B cell (primary cell): ENCODE measurements at regions not wholly inside any gene's neighbourhood (a gene's known extent, or its start where the extent isn't known, plus 50 kb on each side); places are given as distances from the start of the nearest gene placed in this dataset.

Experiments
- ATAC-seq: fragments of 200-7000 bp; cut with Tn5 transposase; one replicate; pipeline ENCODE4 v1.10.0; 2021; ENCODE audit warnings: low read depth, mild to moderate bottlenecking, moderate number of reproducible peaks, moderate library complexity
- CTCF ChIA-PET: fragments of 350-600 bp; sonication (Branson Sonifier 250); formaldehyde crosslinking; loops from one replicate; lab custom pipeline; 2021; ENCODE audit warnings: antibody characterized with exemption, inconsistent platforms; lab: Charles Lee
- POLR2A ChIA-PET: fragments of 350-600 bp; sonication (Branson Sonifier 250); formaldehyde crosslinking; loops from one replicate; lab custom pipeline; 2021; ENCODE audit warnings: antibody characterized with exemption; lab: Charles Lee
- DNase-seq: peaks from one replicate; pipeline ENCODE4 v3.0.0; 2013
- H2AFZ ChIP-seq: 2 replicates; pipeline ENCODE4 v1.6.1; 2012; ENCODE audit warnings: mild to moderate bottlenecking, low read depth, low read length; ENCODE audit not compliant: insufficient read depth, poor library complexity, severe bottlenecking
- H3K27ac ChIP-seq, 2 donors: 1 replicate in 1 of 2; 2 replicates in 1 of 2; pipeline ENCODE4 v1.5.1; 2012 to 2013; ENCODE audit warnings: low read length in 2 of 2, mild to moderate bottlenecking in 2 of 2, moderate library complexity in 1 of 2
- H3K27me3 ChIP-seq, 4 experiments: fragments of 200-600 bp in 1 of 4; sonication (generic) in 1 of 4; replicated peaks in 1 of 4; 1 replicate in 2 of 4; 2 replicates in 2 of 4; pipeline versions ENCODE4 v1.6.1 to v1.7.0; 2013 to 2016; ENCODE audit warnings: low read length in 3 of 4, mild to moderate bottlenecking in 2 of 4, mixed read lengths in 1 of 4, moderate library complexity in 1 of 4; ENCODE audit not compliant: insufficient read depth in 4 of 4, control insufficient read depth in 3 of 4; ENCODE audit errors: control extremely low read depth in 1 of 4
- H3K36me3 ChIP-seq, 2 experiments: replicated peaks in 1 of 2; 1 replicate in 1 of 2; 2 replicates in 1 of 2; pipeline versions ENCODE4 v1.6.1 to v1.7.1; 2013; ENCODE audit warnings: low read length in 1 of 2; ENCODE audit not compliant: insufficient read depth in 2 of 2, control insufficient read depth in 1 of 2; ENCODE audit errors: control extremely low read depth in 1 of 2, extremely low read depth in 1 of 2
- H3K4me1 ChIP-seq, 2 donors: fragments of 200-600 bp in 1 of 2; sonication (generic) in 1 of 2; 1 replicate in 1 of 2; 2 replicates in 1 of 2; pipeline versions ENCODE4 v1.5.1 to v1.6.1; 2013 to 2017; ENCODE audit warnings: low read length in 2 of 2; ENCODE audit not compliant: control insufficient read depth in 2 of 2, insufficient read depth in 2 of 2
- H3K4me2 ChIP-seq: replicated peaks from 2 replicates; pipeline ENCODE3; 2012; ENCODE audit warnings: mild to moderate bottlenecking, low read depth, low read length; ENCODE audit not compliant: poor library complexity, severe bottlenecking
- H3K4me3 ChIP-seq, 5 experiments: fragments of 200-600 bp in 1 of 5; sonication (generic) in 1 of 5; 1 replicate in 3 of 5; 2 replicates in 2 of 5; pipeline versions ENCODE4 v1.5.1 to v1.7.0; 2011 to 2016; ENCODE audit warnings: low read length in 4 of 5, mild to moderate bottlenecking in 4 of 5, low read depth in 2 of 5, control low read depth in 1 of 5, moderate library complexity in 1 of 5; ENCODE audit not compliant: insufficient read depth in 1 of 5; ENCODE audit errors: control extremely low read depth in 1 of 5, extremely low read depth in 1 of 5
- H3K79me2 ChIP-seq: fragments of 200-600 bp; sonication (generic); one replicate; pipeline ENCODE4 v1.6.0; 2016; ENCODE audit warnings: low read length; ENCODE audit not compliant: control insufficient read depth, insufficient read depth
- H3K9ac ChIP-seq: fragments of 200-600 bp; sonication (generic); 2 replicates; pipeline ENCODE4 v1.6.1; 2017; ENCODE audit warnings: mild to moderate bottlenecking, low read length, moderate library complexity
- H3K9me3 ChIP-seq, 3 donors: one replicate each; pipeline versions ENCODE4 v1.6.1 to v1.7.1; 2013; ENCODE audit warnings: low read length in 2 of 3; ENCODE audit not compliant: control insufficient read depth in 2 of 3, insufficient read depth in 1 of 3; ENCODE audit errors: control extremely low read depth in 1 of 3
- H4K20me1 ChIP-seq: 2 replicates; pipeline ENCODE4 v1.6.0; 2012; ENCODE audit warnings: mild to moderate bottlenecking, low read length; ENCODE audit not compliant: insufficient read depth, control insufficient read depth, poor library complexity, severe bottlenecking
- H3K27ac Mint-ChIP-seq: one replicate; pipeline ENCODE4 v1.8.0; 2021; ENCODE audit warnings: mixed read lengths
- H3K27me3 Mint-ChIP-seq: one replicate; pipeline ENCODE4 v1.8.0; 2021; ENCODE audit warnings: mixed read lengths
- H3K4me1 Mint-ChIP-seq: one replicate; pipeline ENCODE4 v1.8.0; 2021; ENCODE audit warnings: mixed read lengths
- H3K4me3 Mint-ChIP-seq: one replicate; pipeline ENCODE4 v1.8.0; 2021; ENCODE audit warnings: mixed read lengths
- H3K9me3 Mint-ChIP-seq: one replicate; pipeline ENCODE4 v1.8.0; 2022; ENCODE audit warnings: mixed read lengths; ENCODE audit not compliant: insufficient read depth
- EZH2 ChIP-seq: IDR thresholded peaks from 2 replicates; pipeline ENCODE4 v1.6.1; 2012; ENCODE audit warnings: borderline replicate concordance, low read depth, mild to moderate bottlenecking, moderate library complexity, low read length; ENCODE audit not compliant: insufficient read depth, poor library complexity, severe bottlenecking
- WGBS: methylation state at CpG from one replicate; pipeline ENCODE4 v1.1.5; 2013; ENCODE audit warnings: missing lambda C conversion rate; ENCODE audit not compliant: insufficient coverage; 5-methylcytosine and 5-hydroxymethylcytosine counted together
- intact Hi-C: fragments of 100-400 bp; cut with micrococcal nuclease; formaldehyde crosslinking; loops from one replicate; pipeline ENCODE4 v1.10.0; 2022
- TF ChIP-seq, protein P1 (sequence below): fragments of 200-600 bp; IDR thresholded peaks from one replicate; pipeline ENCODE4 v1.8.0; 2022; ENCODE audit warnings: antibody characterized with exemption, mild to moderate bottlenecking

- Mint-ChIP-seq H3K4me3 (no peak overlapping the region), H3K27ac (no peak overlapping the region), H3K9me3 (peaks cover 10% of the 10 kb centered on the region), H3K4me1 (no peaks in the 10 kb centered on the region), H3K27me3 (no peaks in the 10 kb centered on the region)
- no CpG with 5 or more reads among the region's 1 CpG for WGBS
- ChIA-PET CTCF (no interaction called here), POLR2A (no interaction called here)
- no peaks in the 10 kb centered on the region for H3K27me3 ChIP-seq
- no peak overlapping the region for H3K4me3 ChIP-seq
- no peak overlapping the region for H3K27ac ChIP-seq
- H3K4me2 ChIP-seq: no peak overlapping the region
- H2AFZ ChIP-seq: no peak overlapping the region
- no peaks in the 10 kb centered on the region for H3K36me3 ChIP-seq
- H3K79me2 ChIP-seq: no peaks in the 10 kb centered on the region
- no peaks in the 10 kb centered on the region for H4K20me1 ChIP-seq
- H3K4me1 ChIP-seq: no peaks in the 10 kb centered on the region
- ATAC-seq: no peak
- H3K9me3 ChIP-seq: peaks cover 0 to 14% (median 5%) of the 10 kb centered on the region in 3 donors
- no peak for DNase-seq
- no peak for TF ChIP-seq EZH2
- TF ChIP-seq, protein P1, sequence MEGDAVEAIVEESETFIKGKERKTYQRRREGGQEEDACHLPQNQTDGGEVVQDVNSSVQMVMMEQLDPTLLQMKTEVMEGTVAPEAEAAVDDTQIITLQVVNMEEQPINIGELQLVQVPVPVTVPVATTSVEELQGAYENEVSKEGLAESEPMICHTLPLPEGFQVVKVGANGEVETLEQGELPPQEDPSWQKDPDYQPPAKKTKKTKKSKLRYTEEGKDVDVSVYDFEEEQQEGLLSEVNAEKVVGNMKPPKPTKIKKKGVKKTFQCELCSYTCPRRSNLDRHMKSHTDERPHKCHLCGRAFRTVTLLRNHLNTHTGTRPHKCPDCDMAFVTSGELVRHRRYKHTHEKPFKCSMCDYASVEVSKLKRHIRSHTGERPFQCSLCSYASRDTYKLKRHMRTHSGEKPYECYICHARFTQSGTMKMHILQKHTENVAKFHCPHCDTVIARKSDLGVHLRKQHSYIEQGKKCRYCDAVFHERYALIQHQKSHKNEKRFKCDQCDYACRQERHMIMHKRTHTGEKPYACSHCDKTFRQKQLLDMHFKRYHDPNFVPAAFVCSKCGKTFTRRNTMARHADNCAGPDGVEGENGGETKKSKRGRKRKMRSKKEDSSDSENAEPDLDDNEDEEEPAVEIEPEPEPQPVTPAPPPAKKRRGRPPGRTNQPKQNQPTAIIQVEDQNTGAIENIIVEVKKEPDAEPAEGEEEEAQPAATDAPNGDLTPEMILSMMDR: no peak
- H3K9ac ChIP-seq: no peak overlapping the region
- intact Hi-C loops: no loop called here
Observed at GRCh38 chr3:25252291-25252690, 175.8 kb upstream of the RARB start.

- POLR2A ChIA-PET: no interaction called here
Observed at GRCh38 chr3:25257026-25257425, 171.0 kb upstream of the RARB start.

More at GRCh38 chr3:25257026-25257425, 171.0 kb upstream of the RARB start:
- no peak overlapping the region for H3K4me3 ChIP-seq
- no peaks in the 10 kb centered on the region for H4K20me1 ChIP-seq
- H3K27ac ChIP-seq: no peak overlapping the region
- Mint-ChIP-seq H3K4me3 (no peak overlapping the region), H3K9me3 (peaks cover 2% of the 10 kb centered on the region), H3K27me3 (no peaks in the 10 kb centered on the region), H3K27ac (no peak overlapping the region), H3K4me1 (no peaks in the 10 kb centered on the region)
- no peaks in the 10 kb centered on the region for H3K9me3 ChIP-seq
- no peak overlapping the region for H3K9ac ChIP-seq
- H3K27me3 ChIP-seq: no peaks in the 10 kb centered on the region
- no peaks in the 10 kb centered on the region for H3K36me3 ChIP-seq
- TF ChIP-seq, protein P1: no peak
- no peak for TF ChIP-seq EZH2
- no peaks in the 10 kb centered on the region for H3K4me1 ChIP-seq
- intact Hi-C loops: no loop called here
- H3K4me2 ChIP-seq: no peak overlapping the region
- no peak overlapping the region for H2AFZ ChIP-seq
- CTCF ChIA-PET: no interaction called here
- 85% methylated on average over 2 of the region's 2 CpGs for WGBS
- DNase-seq (no peak), ATAC-seq (no peak)
- no peaks in the 10 kb centered on the region for H3K79me2 ChIP-seq
